Naive thymus-derived CD8-positive, alpha-beta T cell (primary cell): ENCODE measurements at regions not wholly inside any gene's neighbourhood (a gene's known extent, or its start where the extent isn't known, plus 50 kb on each side); places are given as distances from the start of the nearest gene placed in this dataset.

Experiments
- ATAC-seq, 2 donors: fragments of 150-1000 bp; cut with Tn5 transposase in 1 of 2; sonication (Bioruptor Pico), chemical (Tn5 transposase) in 1 of 2; 1 replicate in 1 of 2; 2 replicates in 1 of 2; pipeline ENCODE4 v1.10.0; 2021; ENCODE audit warnings: mild to moderate bottlenecking in 2 of 2, moderate library complexity in 2 of 2
- POLR2A ChIA-PET: fragments of 350-600 bp; sonication (Branson Sonifier 250); formaldehyde crosslinking; loops from one replicate; lab custom pipeline; 2021; ENCODE audit warnings: antibody characterized with exemption; lab: Charles Lee
- DNase-seq, 10 donors: peaks; one replicate each; pipeline versions ENCODE4 v3.0.0 to v3.0.0-alpha.2; 2020 to 2022
- H3K27ac Mint-ChIP-seq, 10 donors: one replicate each; pipeline ENCODE4 v1.8.0; 2020 to 2022; ENCODE audit warnings: mild to moderate bottlenecking in 10 of 10, mixed read lengths in 10 of 10, moderate library complexity in 4 of 10, inconsistent platforms in 1 of 10
- H3K27me3 Mint-ChIP-seq, 5 donors: one replicate each; pipeline ENCODE4 v1.8.0; 2021 to 2022; ENCODE audit warnings: mixed read lengths in 5 of 5
- H3K36me3 Mint-ChIP-seq, 3 donors: one replicate each; pipeline ENCODE4 v1.8.0; 2020 to 2022; ENCODE audit warnings: mixed read lengths in 3 of 3, mild to moderate bottlenecking in 2 of 3, inconsistent platforms in 1 of 3
- H3K4me1 Mint-ChIP-seq, 4 donors: one replicate each; pipeline ENCODE4 v1.8.0; 2021 to 2022; ENCODE audit warnings: mixed read lengths in 4 of 4
- H3K4me3 Mint-ChIP-seq, 10 donors: one replicate each; pipeline ENCODE4 v1.8.0; 2020 to 2022; ENCODE audit warnings: mild to moderate bottlenecking in 10 of 10, mixed read lengths in 10 of 10, moderate library complexity in 6 of 10, inconsistent platforms in 1 of 10
- H3K9me3 Mint-ChIP-seq, 9 donors: one replicate each; pipeline ENCODE4 v1.8.0; 2020 to 2022; ENCODE audit warnings: mixed read lengths in 9 of 9, mild to moderate bottlenecking in 3 of 9, inconsistent platforms in 1 of 9, moderate library complexity in 1 of 9

DNA sequence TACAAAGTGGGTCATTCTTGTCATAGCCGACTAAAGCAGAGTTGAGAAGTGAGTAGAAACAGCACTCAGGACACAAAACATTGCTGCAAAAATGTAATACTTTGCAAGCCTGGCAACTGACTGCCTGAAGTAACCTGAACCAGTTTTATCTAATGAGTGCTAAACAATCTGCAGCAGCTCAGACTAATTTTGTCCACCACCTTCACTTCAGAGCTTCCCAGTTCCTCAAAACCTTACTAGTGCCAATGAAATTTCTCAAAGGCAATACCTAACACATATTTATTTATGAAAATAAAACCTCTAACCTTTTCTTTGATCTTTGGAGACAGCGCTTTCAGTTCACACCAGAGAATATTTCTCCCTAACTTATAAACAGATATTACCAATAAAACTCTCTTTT, 56.7 kb upstream of the FKBP1C start:
- no peak overlapping the region for H3K4me3 Mint-ChIP-seq
- H3K36me3 Mint-ChIP-seq: no peaks in the 10 kb centered on the region
- H3K27ac Mint-ChIP-seq: no peak overlapping the region
- H3K9me3 Mint-ChIP-seq: peaks cover 0 to 3% (median 0%) of the 10 kb centered on the region in 9 donors
- peaks cover 0 to 4% (median 0%) of the 10 kb centered on the region in 5 donors for H3K27me3 Mint-ChIP-seq
- no peak for DNase-seq
- POLR2A ChIA-PET: no interaction called here
- no peaks in the 10 kb centered on the region for H3K4me1 Mint-ChIP-seq
- ATAC-seq: no peak
